ENCODE measurements at regions not wholly inside any gene's neighbourhood (a gene's known extent, or its start where the extent isn't known, plus 50 kb on each side); places are given as distances from the start of the nearest gene placed in this dataset.

DNA sequence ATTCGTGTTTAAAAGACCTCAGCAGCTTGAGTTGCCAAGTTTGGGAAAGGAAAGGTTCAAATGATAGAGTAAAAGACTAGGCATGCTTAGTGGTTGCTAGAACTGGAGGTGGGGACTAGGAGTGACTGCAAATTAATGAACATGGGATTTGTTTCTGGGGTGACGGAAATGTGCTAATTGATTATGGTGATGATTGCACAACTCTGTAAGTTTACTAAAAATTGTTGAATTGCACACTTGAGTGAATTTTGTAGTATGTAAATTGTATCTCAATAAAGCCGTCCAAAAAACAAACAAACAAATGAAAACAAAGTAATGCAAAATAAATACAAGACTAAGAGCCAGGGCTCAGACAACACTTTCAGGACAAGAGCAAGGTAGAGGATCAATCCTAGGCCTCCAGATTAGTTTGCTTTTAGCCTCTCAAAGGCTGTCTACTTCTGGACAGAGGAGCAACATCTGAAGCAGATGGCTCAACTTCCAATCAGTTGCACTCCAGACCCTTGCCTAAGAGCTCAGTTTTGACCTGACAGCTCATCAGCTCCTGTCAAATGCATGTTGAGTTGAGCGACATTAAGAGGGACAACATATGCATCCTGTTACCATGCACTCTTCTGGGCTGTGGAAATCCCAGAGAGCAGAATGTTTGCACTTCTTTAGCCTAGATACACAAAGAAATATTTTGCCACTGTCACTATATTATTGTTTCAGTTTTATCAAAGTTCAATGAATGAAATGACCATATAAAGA lies 111.2 kb upstream of the ASIC2 start:
- DNase-seq, result no peak

DNA sequence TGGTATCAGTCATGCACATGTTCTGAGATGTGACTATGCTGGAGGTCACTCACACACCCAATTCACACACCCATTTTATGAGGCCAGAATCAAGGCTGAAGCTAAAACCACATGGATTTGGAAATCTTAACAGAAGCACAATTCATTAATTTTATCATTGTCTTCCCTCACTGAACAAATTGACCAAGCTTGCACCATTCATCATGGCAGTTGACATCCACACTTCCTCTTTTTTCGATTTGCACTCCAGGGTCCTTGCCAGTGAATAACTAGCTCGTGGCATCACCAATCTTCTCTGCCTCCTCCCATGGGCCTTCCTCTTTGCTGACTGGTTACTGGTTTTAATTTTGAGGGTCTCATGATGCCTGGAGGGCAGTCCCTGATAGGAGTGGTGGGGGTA lies 123.0 kb upstream of the ASIC2 start:
- DNase-seq, result no peak

DNA sequence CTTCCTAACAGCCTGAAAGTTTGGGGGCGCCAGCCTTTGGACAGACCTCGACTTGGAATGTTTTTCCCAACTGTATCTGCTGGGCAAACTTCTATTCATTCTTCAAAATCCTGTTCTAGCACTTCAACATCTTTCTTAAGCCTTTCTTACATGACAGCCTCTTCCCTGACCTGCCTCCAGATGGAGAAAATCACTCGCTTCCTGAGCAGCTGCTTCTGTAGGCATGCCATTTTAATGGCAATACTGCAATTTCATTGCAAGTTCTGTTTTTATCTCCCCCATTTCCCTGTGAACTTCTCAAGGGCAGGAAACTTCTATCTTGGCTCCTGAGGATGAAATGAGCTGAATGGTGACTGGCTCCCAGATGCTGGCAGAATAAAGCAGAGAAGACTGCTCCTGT lies 128.8 kb upstream of the ASIC2 start:
- no peak for DNase-seq

DNA sequence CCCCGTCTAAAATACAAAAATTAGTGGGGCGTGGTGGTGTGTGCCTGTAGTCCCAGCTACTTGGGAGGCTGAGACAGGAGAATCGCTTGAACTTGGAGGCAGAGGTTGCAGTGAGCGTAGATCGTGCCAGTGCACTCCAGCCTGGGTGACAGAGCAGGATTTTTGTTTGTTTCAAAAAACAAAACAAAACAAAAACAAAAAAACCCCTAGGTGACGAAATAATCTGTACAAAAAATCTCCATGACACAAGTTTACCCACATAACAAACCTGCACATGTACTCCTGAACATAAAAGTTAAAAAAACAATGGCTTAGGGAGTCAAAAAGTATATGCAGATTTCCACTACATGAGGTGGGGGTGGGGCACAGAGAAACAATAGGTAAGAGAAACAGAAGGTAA lies 140.5 kb upstream of the ASIC2 start:
- no peak for DNase-seq

DNA sequence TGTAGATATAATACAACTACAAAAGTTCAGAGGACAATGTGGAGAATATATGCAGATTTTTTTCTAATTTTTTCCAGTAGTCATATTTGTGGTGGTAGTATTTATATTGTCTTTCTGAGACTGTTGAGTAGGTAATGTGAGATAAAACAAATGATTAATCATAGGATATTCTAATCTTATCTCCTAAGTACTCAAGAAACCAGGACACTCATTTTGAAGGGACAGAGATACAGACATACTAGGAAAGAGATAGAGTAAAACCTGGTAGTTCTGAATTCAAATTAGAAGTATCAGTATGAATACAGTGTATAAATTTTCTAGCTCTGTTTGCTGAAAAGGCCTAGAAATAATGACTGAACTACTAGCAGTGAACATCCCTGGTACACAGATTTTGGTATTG lies 141.7 kb upstream of the ASIC2 start:
- no peak for DNase-seq

DNA sequence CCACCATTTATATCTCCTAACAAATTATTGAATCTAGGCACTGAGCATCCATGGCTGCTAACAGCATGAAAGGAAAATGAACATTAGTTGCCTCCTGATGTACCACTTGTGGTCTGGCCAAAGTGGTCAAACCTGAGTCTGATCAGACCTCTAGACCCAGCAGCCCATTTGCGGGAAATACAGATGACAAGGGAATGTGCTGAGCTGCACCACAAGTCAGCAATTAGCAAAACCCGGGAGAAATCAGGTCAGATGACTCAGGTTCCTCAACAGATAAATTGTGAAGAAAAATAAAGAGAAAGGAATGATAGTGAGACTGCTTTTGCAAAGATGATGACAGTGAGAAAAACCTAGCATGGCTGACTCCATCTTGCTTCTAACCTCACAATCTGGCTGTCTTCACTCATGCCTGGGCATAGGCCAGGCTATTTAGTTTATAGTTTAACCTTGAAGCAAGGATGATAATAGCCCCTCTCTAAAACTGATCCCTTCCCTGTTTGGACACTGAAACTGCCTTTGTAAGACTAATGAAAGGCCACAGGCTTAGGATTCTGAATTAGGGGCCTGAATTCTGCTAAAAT lies 142.7 kb upstream of the ASIC2 start:
- DNase-seq, result no peak

DNA sequence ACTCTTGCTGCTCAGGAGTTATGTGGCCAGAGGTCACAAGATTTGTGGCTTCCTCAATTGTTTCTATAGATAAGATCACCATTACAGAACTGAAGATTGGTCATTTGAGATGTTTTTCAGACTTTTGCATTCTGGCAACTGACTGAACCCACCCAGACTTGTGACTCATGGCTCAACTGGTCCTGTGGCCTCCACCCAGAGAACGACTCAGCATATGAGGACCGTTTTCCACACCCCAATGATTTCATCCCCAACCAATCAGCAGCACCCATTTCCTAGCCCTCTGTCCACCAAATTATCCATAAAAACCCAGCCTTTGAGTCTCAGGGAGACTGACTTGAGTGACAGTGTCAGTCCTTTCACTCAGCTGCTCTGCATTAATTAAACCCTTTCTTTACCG lies 143.2 kb upstream of the ASIC2 start:
- DNase-seq, result no peak

DNA sequence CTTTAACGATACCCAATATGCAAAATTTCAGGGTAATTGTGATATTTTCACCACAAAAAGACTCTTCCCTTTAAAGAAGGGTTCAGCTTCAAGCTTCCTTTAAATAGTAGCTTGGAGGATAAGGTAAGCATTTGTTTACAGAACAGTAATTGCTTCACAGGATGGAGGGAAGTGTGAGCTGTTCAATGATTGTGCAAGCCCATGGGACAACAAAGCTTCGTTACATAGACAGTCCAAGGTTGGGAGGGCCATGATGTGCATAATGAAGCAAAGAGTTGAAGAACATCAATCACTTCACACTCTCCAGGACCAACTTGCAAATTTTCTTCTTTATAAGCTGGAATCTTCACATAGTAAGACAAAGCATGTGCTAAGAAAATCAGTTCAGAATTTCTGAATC lies 145.0 kb upstream of the ASIC2 start:
- no peak for DNase-seq

DNA sequence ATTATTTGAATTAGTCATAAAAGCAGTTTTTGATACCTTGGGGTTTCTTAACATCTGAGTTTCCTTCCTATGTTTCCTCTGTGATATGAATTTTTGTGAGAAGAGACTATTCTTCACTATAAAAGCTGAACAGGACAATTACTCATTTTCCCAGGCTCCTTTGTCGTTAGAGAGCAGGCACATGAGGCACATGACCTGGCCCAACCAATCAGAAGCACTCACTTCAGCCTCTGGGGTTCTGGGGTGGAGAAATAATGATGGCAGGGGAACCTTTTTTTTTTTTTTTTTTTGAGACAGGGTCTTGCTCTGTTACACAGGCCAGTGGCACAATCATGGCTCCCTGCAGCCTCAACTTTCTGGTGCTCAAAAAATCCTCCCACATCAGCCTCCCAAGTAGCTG lies 145.5 kb upstream of the ASIC2 start:
- no peak for DNase-seq

DNA sequence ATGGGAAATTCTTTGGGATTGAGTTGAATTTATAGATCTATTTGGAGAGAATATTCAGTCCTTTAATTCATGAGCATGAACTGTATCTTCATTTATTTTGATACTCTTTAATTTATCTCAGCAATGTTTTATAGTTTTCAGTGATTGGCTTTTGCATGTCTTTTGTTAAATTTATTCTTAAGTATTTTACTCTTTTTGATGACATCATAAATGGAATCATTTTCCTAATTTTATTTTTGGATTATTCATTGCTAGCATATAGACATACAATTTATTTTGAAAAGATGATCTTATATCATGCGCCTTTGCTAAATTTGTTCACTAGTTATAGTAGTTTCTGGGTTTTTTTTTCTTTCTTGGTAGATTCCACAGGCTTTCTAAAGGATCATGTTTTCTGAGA lies 149.2 kb upstream of the ASIC2 start:
- DNase-seq, result no peak

DNA sequence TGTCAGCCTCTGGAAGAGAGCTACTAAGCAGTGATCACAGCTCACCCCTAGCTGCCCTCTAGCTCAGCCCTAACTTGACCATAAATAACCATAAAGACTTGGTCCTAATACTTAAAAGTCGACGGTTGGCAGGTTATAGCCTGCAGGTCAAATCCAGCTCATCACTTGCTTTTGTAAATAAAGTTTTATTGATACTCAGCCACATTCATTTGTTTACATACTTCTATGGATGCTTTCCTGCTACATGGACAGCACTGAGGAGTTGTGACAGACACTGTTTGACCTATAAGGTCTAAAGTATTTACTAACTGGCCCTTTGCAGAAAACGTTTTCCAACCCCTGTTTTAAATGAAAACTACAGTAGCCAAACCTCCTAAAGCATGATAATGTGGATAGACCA lies 151.6 kb upstream of the ASIC2 start:
- no peak for DNase-seq

DNA sequence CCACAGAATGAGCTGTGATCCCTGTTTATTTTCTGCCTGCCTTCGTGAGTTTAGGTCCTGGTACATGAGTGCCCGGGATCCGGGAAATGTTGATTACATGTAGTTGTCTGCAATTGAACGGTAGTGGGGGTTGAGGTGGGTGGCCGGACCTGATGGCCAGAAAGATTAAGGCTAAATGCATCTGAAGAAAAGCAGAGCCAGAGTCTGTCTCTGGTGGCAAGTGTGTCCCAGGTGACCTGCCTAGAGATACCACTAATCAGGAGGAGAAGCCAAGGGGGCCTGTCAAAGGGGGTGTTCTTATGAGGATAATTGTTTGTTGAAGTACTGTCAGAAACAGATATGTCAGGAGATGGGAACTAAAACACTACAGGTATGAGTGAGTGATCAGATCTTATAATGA lies 154.0 kb upstream of the ASIC2 start:
- DNase-seq, result no peak

DNA sequence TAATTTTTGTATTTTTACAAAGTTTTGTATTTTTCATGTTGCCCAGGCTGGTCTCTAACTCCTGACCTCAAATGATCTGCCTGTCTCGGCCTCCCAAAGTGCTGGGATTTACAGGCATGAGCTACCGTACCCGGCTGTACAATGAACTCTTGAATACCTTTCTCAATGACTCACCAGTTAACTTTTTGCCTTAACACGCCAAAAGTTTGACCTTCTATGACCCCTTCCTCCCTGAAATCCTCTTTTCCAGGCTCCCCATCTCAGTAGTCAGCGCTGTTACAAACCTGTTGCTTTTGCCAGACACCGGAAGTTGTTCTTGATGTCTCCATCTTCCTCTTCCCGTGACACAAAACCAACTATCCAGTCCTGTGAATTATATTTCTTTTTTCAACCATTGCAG lies 158.1 kb upstream of the ASIC2 start:
- DNase-seq, result no peak

DNA sequence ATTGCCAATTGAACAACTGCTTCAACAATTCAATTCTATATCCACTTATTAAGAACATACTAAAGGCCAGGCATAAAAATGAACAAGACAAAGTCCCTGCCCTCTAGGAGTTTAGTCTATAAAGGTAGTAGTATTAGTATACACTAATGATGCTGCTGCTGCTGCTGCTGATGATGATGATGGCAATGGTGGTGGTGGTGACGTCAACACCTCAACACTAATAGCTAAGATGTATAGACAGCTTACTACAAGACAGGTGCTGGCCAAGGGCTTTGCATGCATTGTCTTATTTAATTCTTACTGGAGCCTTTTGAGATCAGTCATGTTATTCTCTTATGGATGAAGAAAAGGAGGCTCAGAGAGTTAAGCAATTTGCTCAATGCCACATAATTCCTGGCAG lies 164.4 kb upstream of the ASIC2 start:
- no peak for DNase-seq

DNA sequence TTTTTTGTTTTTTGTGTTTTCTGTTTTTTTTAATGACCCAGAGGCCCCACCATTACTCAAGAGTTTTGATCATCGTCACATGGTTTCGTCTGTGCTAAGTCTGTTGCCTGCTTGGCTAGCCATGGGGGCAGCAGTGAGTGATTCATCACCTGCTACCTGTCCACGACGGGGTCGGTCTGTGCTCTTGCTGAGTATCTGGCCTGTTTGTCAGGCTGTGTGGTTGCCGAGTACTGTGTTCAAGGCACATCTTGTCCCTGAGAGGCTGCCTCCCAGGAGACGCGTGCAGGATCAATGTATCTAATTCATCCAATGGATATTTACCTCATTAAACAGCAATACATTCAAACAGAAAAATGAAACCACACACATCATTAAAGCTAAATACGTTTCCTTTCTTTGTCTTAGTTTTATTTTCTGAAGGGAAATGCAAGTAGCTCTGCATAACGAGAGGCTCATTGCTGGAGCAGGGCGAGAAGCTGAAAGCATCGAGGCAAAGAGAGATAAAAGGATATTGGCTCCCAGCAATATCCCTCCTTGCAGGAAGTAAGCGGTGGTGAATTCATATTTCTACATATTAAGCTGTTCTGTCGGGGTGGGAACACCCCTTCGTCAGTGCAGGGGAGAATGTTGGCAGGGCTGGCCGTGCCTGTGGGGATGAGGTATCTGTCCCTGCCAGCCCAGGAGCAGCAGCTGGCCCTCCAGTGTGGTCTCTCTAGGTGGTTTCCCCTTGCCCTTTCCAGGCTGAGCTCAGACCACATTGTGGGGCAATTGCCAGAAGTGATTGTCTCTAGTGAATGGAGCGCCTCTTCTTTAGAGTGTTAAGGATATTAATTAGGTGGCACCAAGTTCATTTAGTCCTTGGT lies 166.2 kb upstream of the ASIC2 start:
- no peak for DNase-seq

DNA sequence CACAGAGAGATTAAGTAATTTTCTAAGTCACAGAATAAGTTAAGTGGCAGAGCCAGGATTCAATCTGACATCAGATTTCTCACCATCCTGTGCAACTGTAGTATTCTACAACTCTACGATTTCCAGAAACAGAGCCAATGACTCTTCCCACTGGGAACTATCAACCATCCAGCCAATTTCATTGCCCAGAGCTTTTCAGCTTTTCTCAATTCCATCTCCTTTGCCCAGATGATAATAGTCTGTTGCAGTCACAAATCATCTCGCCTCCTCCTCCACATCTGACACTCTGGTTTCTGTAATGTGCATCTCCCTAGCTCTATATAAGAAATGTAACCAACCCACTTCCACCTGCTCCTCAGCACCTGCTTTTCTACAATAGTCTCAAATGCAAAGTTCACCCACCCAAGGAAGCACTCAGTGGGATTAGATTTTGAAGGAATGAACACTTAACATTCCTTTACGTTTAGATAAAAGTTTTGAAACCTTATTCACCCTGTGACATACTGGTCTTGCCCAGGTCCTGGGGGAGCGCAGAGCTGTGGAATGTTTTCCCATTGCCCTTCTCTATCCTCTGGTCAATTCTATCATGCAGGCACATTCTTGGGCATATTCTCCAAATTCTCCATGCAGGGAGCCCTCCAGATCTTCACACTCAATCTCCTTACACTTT lies 167.8 kb upstream of the ASIC2 start:
- no peak for DNase-seq

DNA sequence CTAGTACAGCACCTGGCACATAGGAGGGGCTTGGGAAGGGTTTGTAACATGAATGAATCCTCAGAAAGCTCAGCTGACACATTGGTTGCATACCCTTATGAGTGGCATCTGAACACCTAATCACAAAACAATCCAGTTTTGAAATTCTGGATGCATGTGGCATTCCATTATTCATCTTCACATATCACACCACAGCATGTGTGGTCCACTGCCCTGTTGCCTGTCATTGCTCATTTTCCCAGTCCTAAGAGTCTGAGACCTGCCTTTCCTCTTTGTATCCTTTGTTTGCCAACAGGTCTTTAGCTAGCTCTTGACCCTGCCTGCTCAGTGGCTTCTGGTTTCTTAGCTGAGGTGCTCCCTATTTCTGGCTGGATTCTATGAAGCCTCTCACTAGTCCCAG lies 170.8 kb upstream of the ASIC2 start:
- no peak for DNase-seq

DNA sequence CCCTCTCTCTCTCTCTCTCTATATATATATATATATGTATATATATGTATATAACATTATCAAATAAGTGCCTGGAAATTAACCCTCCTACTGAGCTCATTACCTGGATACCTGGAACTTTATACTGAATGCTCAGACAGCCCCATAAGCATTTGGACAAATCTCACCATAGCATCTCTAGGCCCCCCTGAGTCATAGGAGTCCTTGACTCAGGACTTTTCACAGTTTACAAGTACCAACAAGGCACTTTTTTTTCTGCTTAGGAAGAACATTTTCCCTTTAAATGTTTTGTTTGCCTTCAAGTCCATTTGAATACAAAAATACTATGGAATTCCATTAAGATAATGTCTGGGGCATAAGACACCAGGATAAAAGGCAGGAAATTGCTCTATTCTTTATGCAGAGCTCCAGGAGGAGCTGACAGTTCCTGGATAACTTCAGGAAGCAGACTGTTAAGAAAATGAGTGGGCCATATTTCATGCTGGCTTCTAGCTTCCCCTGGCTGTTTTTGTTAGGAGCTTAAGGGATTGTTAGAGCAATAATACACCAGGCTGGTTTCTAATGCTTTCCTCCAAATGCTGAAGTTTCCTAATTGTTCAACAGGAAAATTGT lies 171.7 kb upstream of the ASIC2 start:
- no peak for DNase-seq

DNA sequence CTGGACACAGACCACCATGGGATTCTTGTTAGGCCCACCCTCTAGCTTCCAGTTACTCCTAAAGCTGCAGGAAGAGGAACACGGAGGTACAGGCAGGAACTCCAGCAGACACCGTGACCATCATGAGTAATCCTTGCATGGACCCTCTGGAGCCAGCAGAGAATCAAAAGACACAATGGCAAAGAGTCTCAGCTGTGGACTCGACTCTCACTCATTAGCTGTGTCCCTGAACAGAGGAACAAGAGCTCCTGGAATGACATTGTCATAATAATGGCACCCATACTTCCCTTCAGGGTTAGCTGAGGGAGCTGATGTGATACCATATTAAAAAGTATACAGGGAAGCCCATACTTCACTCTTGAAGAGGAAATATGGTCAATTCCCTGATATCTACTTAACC lies 176.3 kb upstream of the ASIC2 start:
- no peak for DNase-seq

DNA sequence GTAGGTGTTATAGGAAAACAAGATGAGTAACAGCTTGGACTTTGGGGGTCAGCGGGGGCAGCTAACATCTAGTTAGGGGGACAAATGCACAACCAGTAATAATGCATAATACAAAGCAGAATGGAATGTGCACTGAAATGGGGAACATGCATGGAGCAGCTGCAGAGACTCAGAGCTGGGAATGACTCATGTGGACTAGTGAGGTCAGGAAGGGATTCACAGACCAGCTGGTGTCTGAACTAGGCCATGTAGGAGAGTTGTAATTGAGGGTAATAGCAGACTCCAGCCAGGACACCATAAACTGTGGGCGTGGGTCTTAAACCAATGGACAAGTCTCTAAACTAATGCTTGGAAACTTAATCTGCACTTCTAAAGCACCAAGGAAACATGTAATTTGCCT lies 176.8 kb upstream of the ASIC2 start:
- no peak for DNase-seq

DNA sequence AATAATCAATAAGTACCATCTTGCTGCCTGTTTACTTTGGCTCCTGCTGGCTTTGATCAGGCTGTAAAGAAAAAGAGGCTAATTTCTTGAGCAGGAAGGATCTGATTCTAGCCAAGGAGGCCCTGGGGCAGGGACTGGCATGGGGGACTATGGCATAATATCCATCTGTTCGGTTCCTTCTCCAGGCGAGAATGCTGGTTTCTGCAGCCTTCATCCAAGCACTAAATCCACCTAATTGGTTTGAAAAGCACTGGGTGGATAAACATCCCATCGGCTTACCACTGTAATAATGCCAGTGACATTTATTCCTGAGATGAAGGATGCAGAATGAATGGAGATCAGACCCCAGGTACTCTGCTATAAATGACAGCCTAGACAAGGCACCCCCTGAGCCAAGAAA lies 180.0 kb upstream of the ASIC2 start:
- DNase-seq, result no peak

DNA sequence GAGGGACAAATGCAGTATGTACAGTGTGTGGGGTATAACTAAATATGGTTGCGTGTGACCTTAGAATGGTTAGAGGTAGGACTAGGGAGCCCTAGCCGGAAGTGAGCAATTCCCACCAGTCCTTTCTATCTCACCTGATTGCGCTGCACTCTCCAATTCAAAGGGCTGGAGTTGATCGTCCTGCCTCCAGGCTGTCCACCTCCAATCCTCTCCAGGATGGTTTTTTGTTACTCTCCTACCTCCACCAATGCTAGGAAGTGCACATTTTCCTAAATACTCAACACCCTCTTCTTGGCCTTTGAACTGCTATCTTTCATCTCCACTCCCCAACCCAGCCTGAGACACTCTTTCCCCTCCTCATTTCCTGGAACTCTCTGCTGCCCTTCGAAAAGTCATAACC lies 181.7 kb upstream of the ASIC2 start:
- no peak for DNase-seq

DNA sequence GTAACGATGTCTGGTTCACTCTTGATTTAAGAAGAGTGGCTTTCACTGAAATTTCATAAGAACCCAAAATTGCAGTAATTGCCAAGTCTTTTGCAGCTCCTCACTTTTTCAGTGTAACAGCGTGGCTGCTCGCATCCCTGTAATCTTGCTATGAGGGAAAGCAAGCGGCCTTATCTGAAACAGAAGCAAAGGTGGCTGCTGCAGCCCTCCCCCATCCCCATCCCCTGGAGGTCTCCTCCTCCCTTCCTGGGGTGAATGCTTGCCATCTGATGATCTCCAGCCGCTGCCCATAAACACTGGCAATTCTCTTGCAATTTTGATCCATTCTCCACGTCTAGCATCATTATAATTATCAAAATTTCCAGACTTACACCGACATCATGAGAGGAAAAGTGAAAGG lies 182.5 kb upstream of the ASIC2 start:
- DNase-seq, result no peak
